ENCODE measurements at regions not wholly inside any gene's neighbourhood (a gene's known extent, or its start where the extent isn't known, plus 50 kb on each side); places are given as distances from the start of the nearest gene placed in this dataset.
A peak's percentile ranks its signal among the peaks of the same experiment; 100 is the strongest.

- no peak for ATAC-seq
- H3K36me3 ChIP-seq = no peaks in the 10 kb centered on the region
- no peak for TF ChIP-seq POLR2A (IDR thresholded peaks at IDR 0.05)
- TF ChIP-seq CTCF (IDR thresholded peaks at IDR 0.05 in 4 of 5, conservative IDR thresholded peaks at IDR 0.05 in 1 of 5) = no peak
- no peaks in the 10 kb centered on the region for H3K9me3 ChIP-seq
- peaks cover 34 to 50% of the 10 kb centered on the region in 2 donors for H3K4me1 ChIP-seq
- no peaks in the 10 kb centered on the region for H3K27me3 ChIP-seq
- intact Hi-C loops (cut with DNase I; ENCODE audit: low total_unique reads) = no loop called here
- in situ Hi-C loops (cut with MboI; ENCODE audit: low sequenced_read_pairs in 4 of 4) = no loop called here
- no peak overlapping the region for H3K4me3 ChIP-seq
- no peak overlapping the region for H3K27ac ChIP-seq
- DNase-seq = no peak
Observed at GRCh38 chr12:123100882-123101281, 50.0 kb downstream of the PITPNM2 start.

GRCh38 chr12:123100450-123100849, 50.4 kb downstream of the PITPNM2 start:
- ATAC-seq (no peak), DNase-seq (no peak)
- Histone ChIP-seq H3K27ac (no peak overlapping the region), H3K9me3 (no peaks in the 10 kb centered on the region), H3K4me3 (no peak overlapping the region), H3K36me3 (no peaks in the 10 kb centered on the region), H3K4me1 (peaks cover 37 to 54% of the 10 kb centered on the region in 2 donors), H3K27me3 (no peaks in the 10 kb centered on the region)
- no peak for TF ChIP-seq CTCF (IDR thresholded peaks at IDR 0.05 in 4 of 5, conservative IDR thresholded peaks at IDR 0.05 in 1 of 5)
- TF ChIP-seq POLR2A (IDR thresholded peaks at IDR 0.05) = no peak
- in situ Hi-C loops (cut with MboI; ENCODE audit: low sequenced_read_pairs in 4 of 4) = no loop called here
- intact Hi-C loops (cut with DNase I; ENCODE audit: low total_unique reads) = no loop called here

- no peaks in the 10 kb centered on the region for H3K9me3 ChIP-seq
- no peak overlapping the region for H3K27ac ChIP-seq
- no peaks in the 10 kb centered on the region for H3K27me3 ChIP-seq
- in situ Hi-C loops (cut with MboI; ENCODE audit: low sequenced_read_pairs in 4 of 4) = no loop called here
- no peak overlapping the region for H3K4me3 ChIP-seq
- DNase-seq (no peak), ATAC-seq (no peak)
- intact Hi-C loops (cut with DNase I; ENCODE audit: low total_unique reads) = loop anchor here (5.0 kb wide), 1 partner anchor 53 kb away; the partner anchor contains the start of gene PITPNM2
- H3K36me3 ChIP-seq = no peaks in the 10 kb centered on the region
- TF ChIP-seq CTCF (IDR thresholded peaks at IDR 0.05 in 4 of 5, conservative IDR thresholded peaks at IDR 0.05 in 1 of 5) (no peak), POLR2A (IDR thresholded peaks at IDR 0.05) (no peak)
- H3K4me1 ChIP-seq = peaks cover 44 to 62% of the 10 kb centered on the region in 2 donors
Observed at GRCh38 chr12:123099560-123100192, 51.2 kb downstream of the PITPNM2 start.

GRCh38 chr12:123098780-123099179, 52.1 kb downstream of the PITPNM2 start:
- H3K4me3 ChIP-seq = no peak overlapping the region
- peak overlapping the region; percentile 26 to 90 (median 88) for H3K27ac ChIP-seq
- no peaks in the 10 kb centered on the region for H3K27me3 ChIP-seq
- DNase-seq (no peak), ATAC-seq (no peak)
- in situ Hi-C loops (cut with MboI; ENCODE audit: low sequenced_read_pairs in 4 of 4) (no loop called here), intact Hi-C loops (cut with DNase I; ENCODE audit: low total_unique reads) (loop anchor here (5.0 kb wide), 1 partner anchor 54 kb away; the partner anchor contains the start of gene PITPNM2)
- H3K36me3 ChIP-seq = no peaks in the 10 kb centered on the region
- TF ChIP-seq CTCF (IDR thresholded peaks at IDR 0.05 in 4 of 5, conservative IDR thresholded peaks at IDR 0.05 in 1 of 5) (no peak), POLR2A (IDR thresholded peaks at IDR 0.05) (no peak)
- H3K4me1 ChIP-seq = peaks cover 53 to 71% of the 10 kb centered on the region in 2 donors
- no peaks in the 10 kb centered on the region for H3K9me3 ChIP-seq
